BJ (cell line): ENCODE measurements at regions not wholly inside any gene's neighbourhood (a gene's known extent, or its start where the extent isn't known, plus 50 kb on each side); places are given as distances from the start of the nearest gene placed in this dataset.

Experiments used
- CTCF ChIA-PET: fragments of 350-600 bp; formaldehyde crosslinking; extraction: SDS; loops from one replicate; lab custom pipeline; 2021; ENCODE audit warnings: antibody characterized with exemption, inconsistent platforms; lab: Yijun Ruan, JAX
- POLR2A ChIA-PET: fragments of 300-600 bp; sonication (Branson Sonifier 250); formaldehyde crosslinking; extraction: SDS; loops from one replicate; lab custom pipeline; 2021; ENCODE audit warnings: antibody characterized with exemption; lab: Charles Lee
- DNase-seq: peaks from one replicate; pipeline ENCODE4 v3.0.0-alpha.2; 2011; ENCODE audit warnings: low read depth
- H3K27me3 ChIP-seq: 2 replicates; pipeline ENCODE4 v1.6.0; 2011; ENCODE audit warnings: low read length; ENCODE audit not compliant: control insufficient read depth, insufficient read depth
- H3K36me3 ChIP-seq: 2 replicates; pipeline ENCODE4 v1.5.1; 2011; ENCODE audit warnings: low read length; ENCODE audit not compliant: control insufficient read depth, insufficient read depth
- H3K4me3 ChIP-seq: 2 replicates; pipeline ENCODE4 v1.5.1; 2011; ENCODE audit warnings: low read depth, mild to moderate bottlenecking, control low read depth, low read length
- TF ChIP-seq, protein P1 (sequence below): IDR thresholded peaks from 2 replicates; pipeline ENCODE4 v1.5.1; 2011; ENCODE audit warnings: low read depth, mild to moderate bottlenecking, control low read depth, inconsistent platforms, low read length, moderate library complexity; ENCODE audit not compliant: insufficient read depth

DNA sequence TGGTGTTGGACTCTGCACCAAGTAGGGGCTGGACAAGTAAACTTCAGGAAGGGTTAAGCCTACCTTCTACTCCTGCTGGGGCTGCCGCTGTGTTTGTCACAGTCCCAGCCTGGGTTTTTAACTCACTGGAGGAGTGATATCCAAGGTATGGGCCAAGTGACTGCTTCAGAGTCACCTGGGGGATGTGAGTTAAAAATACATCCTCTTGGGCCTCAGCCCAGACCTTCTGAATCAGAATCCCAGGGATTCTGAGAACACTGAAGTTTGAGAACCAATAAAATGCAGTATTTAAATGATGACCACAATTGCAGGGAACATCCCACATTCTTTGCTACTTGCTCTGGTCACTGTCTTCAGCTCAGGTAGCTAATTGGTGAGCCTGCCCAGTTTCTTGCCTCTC, 95.1 kb upstream of the DNAH5 start:
- H3K4me3 ChIP-seq: no peak overlapping the region
- no peaks in the 10 kb centered on the region for H3K27me3 ChIP-seq
- ChIA-PET POLR2A (interaction anchor here (0.5 kb wide), 1 partner anchor 12 kb away, joined by 3 read pairs; no protein-coding TSS in a partner anchor), CTCF (interaction anchor here (0.6 to 1.2 kb wide), 4 partner anchors 23 to 230 kb away, joined by 3 to 4 read pairs (median 3); no protein-coding TSS in a partner anchor)
- H3K36me3 ChIP-seq: no peaks in the 10 kb centered on the region
- TF ChIP-seq, protein P1, sequence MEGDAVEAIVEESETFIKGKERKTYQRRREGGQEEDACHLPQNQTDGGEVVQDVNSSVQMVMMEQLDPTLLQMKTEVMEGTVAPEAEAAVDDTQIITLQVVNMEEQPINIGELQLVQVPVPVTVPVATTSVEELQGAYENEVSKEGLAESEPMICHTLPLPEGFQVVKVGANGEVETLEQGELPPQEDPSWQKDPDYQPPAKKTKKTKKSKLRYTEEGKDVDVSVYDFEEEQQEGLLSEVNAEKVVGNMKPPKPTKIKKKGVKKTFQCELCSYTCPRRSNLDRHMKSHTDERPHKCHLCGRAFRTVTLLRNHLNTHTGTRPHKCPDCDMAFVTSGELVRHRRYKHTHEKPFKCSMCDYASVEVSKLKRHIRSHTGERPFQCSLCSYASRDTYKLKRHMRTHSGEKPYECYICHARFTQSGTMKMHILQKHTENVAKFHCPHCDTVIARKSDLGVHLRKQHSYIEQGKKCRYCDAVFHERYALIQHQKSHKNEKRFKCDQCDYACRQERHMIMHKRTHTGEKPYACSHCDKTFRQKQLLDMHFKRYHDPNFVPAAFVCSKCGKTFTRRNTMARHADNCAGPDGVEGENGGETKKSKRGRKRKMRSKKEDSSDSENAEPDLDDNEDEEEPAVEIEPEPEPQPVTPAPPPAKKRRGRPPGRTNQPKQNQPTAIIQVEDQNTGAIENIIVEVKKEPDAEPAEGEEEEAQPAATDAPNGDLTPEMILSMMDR: no peak
- peak; percentile 57 for DNase-seq

DNA sequence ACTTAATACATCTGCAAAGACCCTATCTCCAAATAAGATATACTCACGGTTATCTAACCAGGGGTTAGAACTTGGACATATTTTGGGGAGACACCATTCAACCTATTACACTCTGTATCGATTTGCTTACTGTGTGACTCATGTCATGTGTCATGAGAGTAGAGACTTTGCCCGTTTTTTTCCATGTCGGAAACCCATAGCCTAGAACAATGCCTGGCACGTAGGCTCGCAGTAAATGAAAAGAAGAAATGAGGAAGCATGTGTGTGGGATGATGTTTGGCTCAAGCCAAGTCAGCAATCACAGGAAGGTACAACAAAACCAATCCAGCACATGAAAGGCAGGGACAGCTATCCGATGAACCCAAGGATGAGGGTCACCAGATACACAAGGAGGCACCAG, 94.6 kb upstream of the DNAH5 start:
- H3K36me3 ChIP-seq: no peaks in the 10 kb centered on the region
- ChIA-PET CTCF (interaction anchor here (1.1 kb wide), 1 partner anchor 24 kb away, joined by 4 read pairs; no protein-coding TSS in a partner anchor), POLR2A (no interaction called here)
- TF ChIP-seq, protein P1: no peak
- no peaks in the 10 kb centered on the region for H3K27me3 ChIP-seq
- DNase-seq: no peak
- H3K4me3 ChIP-seq: no peak overlapping the region

DNA sequence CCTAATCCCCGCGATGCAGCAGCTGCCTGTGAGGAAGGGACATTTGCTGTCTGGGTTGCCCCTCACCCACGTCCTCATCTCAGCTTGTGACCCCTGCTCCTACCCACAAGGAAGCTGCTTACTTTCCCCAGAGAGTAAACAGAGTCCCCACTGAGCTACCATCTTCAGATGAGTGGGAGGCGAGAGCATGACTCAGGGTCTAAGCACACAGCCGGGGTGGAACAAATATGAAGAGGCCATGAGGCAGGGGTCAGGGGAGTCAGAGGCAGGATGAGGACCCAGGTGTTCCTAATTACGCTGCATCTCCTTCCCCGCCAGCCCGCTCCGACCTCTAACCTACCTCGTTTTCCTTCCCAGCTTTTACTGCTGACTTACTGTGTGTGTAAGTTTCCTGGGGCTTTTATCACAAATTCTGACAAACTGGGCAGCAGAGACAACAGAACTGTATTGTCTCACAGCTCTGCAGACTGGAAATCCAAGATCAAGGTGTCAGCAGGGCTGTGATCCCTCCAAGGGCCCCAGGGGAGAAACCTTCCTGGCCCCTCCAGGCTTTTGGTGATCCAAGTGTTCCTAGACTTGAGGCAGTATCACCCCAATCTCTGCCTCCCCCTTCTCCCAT, 94.0 kb upstream of the DNAH5 start:
- ChIA-PET POLR2A (interaction anchor here (0.8 to 0.9 kb wide), 2 partner anchors 64 to 72 kb away, joined by 3 to 5 read pairs; no protein-coding TSS in a partner anchor), CTCF (interaction anchor here (0.6 to 1.3 kb wide), 7 partner anchors 58 to 471 kb away, joined by 3 to 4 read pairs (median 4); no protein-coding TSS in a partner anchor)
- H3K36me3 ChIP-seq: no peaks in the 10 kb centered on the region
- DNase-seq: peak; percentile 87
- no peaks in the 10 kb centered on the region for H3K27me3 ChIP-seq
- H3K4me3 ChIP-seq: no peak overlapping the region
- TF ChIP-seq, protein P1: no peak

DNA sequence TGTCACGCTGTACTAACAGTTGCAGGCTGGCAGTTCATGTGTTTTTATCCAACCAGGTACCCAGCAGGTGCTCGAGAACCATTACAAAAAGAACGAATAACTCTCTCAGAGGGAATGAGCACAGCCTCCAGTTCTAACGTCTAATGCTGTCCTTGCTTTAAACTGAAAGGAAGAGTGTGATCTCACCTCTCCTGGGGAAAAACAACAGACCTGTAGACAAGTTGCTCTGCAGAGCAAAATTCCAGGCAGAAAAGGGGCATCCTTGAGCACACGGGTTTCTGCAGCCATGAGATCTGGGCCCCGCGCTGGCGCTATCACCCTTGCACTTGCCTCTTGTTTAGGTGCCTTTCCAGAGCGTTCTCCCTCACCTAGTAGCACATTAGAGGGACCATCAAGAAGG, 92.5 kb upstream of the DNAH5 start:
- TF ChIP-seq, protein P1: no peak
- no peaks in the 10 kb centered on the region for H3K27me3 ChIP-seq
- ChIA-PET POLR2A (no interaction called here), CTCF (interaction anchor here (0.8 to 1.2 kb wide), 2 partner anchors 71 to 72 kb away, joined by 3 read pairs; no protein-coding TSS in a partner anchor)
- DNase-seq: no peak
- no peak overlapping the region for H3K4me3 ChIP-seq
- no peaks in the 10 kb centered on the region for H3K36me3 ChIP-seq

DNA sequence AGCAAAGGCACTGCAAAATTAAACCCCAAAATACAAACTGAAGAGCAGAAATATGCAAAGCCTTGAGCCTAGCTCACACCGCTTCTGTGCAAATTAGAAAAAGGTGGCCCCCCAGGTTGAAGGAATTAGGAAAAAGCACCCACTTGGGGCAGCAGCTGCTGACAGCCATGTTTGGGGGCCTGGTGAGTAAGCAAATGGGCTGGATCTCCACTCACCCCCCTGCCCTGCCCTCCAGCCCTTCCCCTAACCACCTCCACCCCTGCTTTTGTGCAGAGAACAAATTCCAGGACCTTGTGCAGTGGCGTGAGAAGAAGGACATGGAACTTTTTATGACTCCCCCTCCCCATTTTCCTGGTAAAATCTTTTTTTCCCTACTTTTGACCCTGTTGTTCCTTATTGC, 92.0 kb upstream of the DNAH5 start:
- no peak for DNase-seq
- H3K27me3 ChIP-seq: no peaks in the 10 kb centered on the region
- TF ChIP-seq, protein P1: no peak
- no peak overlapping the region for H3K4me3 ChIP-seq
- CTCF ChIA-PET: interaction anchor here (1.0 kb wide), 1 partner anchor 29 kb away, joined by 3 read pairs; no protein-coding TSS in a partner anchor
- POLR2A ChIA-PET: interaction anchor here (0.6 to 1.5 kb wide), 2 partner anchors 19 to 29 kb away, joined by 3 to 4 read pairs; no protein-coding TSS in a partner anchor
- H3K36me3 ChIP-seq: no peaks in the 10 kb centered on the region
